Loucy (cell line): ENCODE measurements at regions not wholly inside any gene's neighbourhood (a gene's known extent, or its start where the extent isn't known, plus 50 kb on each side); places are given as distances from the start of the nearest gene placed in this dataset.

ENCODE experiments used
- CTCF ChIP-seq: fragments of 200-600 bp; sonication (generic); conservative IDR thresholded peaks from 2 replicates; pipeline ENCODE4 v1.5.1; 2014; ENCODE audit warnings: mild to moderate bottlenecking, antibody characterized with exemption, low read length
- EZH2phosphoT487 ChIP-seq: fragments of 200-600 bp; IDR thresholded peaks from 2 replicates; pipeline ENCODE4 v1.6.1; 2018; ENCODE audit warnings: antibody characterized with exemption, mild to moderate bottlenecking, moderate library complexity, borderline replicate concordance

- TF ChIP-seq CTCF (no peak), EZH2phosphoT487 (no peak)
Measured at GRCh38 chr15:79779746-79780145, 117.1 kb downstream of the MTHFS start.
